ENCODE measurements at regions not wholly inside any gene's neighbourhood (a gene's known extent, or its start where the extent isn't known, plus 50 kb on each side); places are given as distances from the start of the nearest gene placed in this dataset.

DNA sequence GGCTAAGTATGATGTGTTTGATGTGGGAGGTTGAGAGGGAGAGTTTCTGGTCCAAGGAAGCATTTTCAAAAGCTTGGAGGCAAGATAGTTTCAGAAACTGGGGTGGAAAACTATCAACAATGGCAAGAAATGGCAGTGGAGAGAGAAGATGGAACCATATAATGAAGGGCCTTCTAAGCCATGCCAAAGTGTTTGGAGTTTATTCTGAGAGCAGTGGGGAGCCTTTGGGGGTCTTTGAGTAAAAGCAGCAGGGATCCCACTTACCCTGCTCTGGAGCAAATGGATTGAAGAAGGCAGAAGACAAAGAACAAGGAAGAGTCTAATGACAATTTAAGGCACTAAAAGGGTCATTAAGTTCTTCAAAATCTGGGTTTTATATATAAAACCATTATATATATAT lies 538.9 kb downstream of the UTRN start:
- Mint-ChIP-seq H3K27me3 (ENCODE audit: unreplicated experiment) (no peaks in the 10 kb centered on the region), H3K4me1 (ENCODE audit: low read depth, unreplicated experiment) (no peaks in the 10 kb centered on the region), H3K4me3 (ENCODE audit: unreplicated experiment) (no peak overlapping the region), H3K9me3 (ENCODE audit: unreplicated experiment) (no peaks in the 10 kb centered on the region), H3K36me3 (ENCODE audit: unreplicated experiment) (no peaks in the 10 kb centered on the region), H3K27ac (ENCODE audit: unreplicated experiment) (no peak overlapping the region)
- TF ChIP-seq, protein P1, sequence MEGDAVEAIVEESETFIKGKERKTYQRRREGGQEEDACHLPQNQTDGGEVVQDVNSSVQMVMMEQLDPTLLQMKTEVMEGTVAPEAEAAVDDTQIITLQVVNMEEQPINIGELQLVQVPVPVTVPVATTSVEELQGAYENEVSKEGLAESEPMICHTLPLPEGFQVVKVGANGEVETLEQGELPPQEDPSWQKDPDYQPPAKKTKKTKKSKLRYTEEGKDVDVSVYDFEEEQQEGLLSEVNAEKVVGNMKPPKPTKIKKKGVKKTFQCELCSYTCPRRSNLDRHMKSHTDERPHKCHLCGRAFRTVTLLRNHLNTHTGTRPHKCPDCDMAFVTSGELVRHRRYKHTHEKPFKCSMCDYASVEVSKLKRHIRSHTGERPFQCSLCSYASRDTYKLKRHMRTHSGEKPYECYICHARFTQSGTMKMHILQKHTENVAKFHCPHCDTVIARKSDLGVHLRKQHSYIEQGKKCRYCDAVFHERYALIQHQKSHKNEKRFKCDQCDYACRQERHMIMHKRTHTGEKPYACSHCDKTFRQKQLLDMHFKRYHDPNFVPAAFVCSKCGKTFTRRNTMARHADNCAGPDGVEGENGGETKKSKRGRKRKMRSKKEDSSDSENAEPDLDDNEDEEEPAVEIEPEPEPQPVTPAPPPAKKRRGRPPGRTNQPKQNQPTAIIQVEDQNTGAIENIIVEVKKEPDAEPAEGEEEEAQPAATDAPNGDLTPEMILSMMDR (IDR thresholded peaks at IDR 0.05; ENCODE audit: partially characterized antibody, unreplicated experiment): no peak
- no peak for DNase-seq

DNA sequence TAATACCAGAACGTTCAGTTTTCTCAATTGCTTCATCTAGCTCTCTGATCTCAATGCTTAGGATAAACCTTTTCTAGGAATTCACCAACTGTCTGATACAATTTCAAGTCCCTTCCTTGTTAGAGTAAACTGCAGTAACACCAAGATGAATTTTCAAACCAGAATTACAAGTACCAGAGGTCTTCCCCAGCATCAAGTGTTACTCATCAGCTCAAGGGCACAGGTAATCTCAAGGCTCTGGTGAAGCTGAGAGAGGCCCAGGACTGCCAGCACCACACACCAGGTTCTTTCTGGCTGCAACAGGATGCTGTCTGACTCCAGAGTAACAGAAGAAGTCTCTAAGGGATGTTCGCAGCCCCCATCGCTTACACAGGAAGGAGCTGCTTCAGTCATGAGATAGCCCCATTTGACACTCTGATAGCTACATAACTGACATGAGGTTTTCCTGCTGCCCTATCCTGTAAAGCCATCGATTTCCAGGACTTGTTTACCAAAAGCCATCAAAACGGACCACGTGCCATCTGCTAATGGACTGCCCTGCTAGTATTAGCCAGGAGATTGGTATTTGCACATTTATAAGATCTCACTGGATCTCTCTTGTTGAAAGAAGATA lies 549.4 kb downstream of the UTRN start:
- no peaks in the 10 kb centered on the region for H3K4me1 Mint-ChIP-seq (ENCODE audit: low read depth, unreplicated experiment)
- H3K27me3 Mint-ChIP-seq (ENCODE audit: unreplicated experiment): no peaks in the 10 kb centered on the region
- no peaks in the 10 kb centered on the region for H3K36me3 Mint-ChIP-seq (ENCODE audit: unreplicated experiment)
- no peak for DNase-seq
- peaks cover 2% of the 10 kb centered on the region for H3K9me3 Mint-ChIP-seq (ENCODE audit: unreplicated experiment)
- TF ChIP-seq, protein P1 (IDR thresholded peaks at IDR 0.05; ENCODE audit: partially characterized antibody, unreplicated experiment): no peak
- H3K4me3 Mint-ChIP-seq (ENCODE audit: unreplicated experiment): no peak overlapping the region
- H3K27ac Mint-ChIP-seq (ENCODE audit: unreplicated experiment): no peak overlapping the region

- no peak for DNase-seq
- Mint-ChIP-seq H3K27ac (ENCODE audit: unreplicated experiment) (no peak overlapping the region), H3K27me3 (ENCODE audit: unreplicated experiment) (no peaks in the 10 kb centered on the region), H3K4me3 (ENCODE audit: unreplicated experiment) (no peak overlapping the region), H3K36me3 (ENCODE audit: unreplicated experiment) (no peaks in the 10 kb centered on the region), H3K9me3 (ENCODE audit: unreplicated experiment) (peaks cover 2% of the 10 kb centered on the region), H3K4me1 (ENCODE audit: low read depth, unreplicated experiment) (no peaks in the 10 kb centered on the region)
- TF ChIP-seq, protein P1 (IDR thresholded peaks at IDR 0.05; ENCODE audit: partially characterized antibody, unreplicated experiment): no peak
Observed at GRCh38 chr6:144835322-144835973, 550.3 kb downstream of the UTRN start.

DNA sequence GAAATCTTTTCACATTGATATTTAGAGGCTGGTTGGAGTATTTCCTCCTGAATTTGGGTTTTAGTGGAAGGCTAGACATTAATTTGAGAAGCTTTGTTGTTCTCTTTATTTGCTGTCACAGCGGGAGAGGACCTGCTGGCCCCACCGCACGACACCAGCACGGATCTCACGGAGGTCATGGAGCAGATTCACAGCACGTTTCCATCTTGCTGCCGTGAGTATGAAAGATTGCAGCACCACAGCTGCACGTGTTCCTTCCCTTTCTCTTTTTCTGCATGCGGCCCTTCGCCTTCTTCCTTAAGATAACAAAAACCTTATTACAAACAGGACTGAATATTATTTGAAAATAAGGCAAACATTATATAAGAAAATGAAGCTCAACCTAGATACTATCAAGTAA lies 555.5 kb downstream of the UTRN start:
- no peak for DNase-seq
- Mint-ChIP-seq H3K4me1 (ENCODE audit: low read depth, unreplicated experiment) (peaks cover under 1% of the 10 kb centered on the region), H3K27me3 (ENCODE audit: unreplicated experiment) (no peaks in the 10 kb centered on the region), H3K9me3 (ENCODE audit: unreplicated experiment) (no peaks in the 10 kb centered on the region), H3K27ac (ENCODE audit: unreplicated experiment) (no peak overlapping the region), H3K36me3 (ENCODE audit: unreplicated experiment) (no peaks in the 10 kb centered on the region), H3K4me3 (ENCODE audit: unreplicated experiment) (no peak overlapping the region)
- TF ChIP-seq, protein P1 (IDR thresholded peaks at IDR 0.05; ENCODE audit: partially characterized antibody, unreplicated experiment): no peak

DNA sequence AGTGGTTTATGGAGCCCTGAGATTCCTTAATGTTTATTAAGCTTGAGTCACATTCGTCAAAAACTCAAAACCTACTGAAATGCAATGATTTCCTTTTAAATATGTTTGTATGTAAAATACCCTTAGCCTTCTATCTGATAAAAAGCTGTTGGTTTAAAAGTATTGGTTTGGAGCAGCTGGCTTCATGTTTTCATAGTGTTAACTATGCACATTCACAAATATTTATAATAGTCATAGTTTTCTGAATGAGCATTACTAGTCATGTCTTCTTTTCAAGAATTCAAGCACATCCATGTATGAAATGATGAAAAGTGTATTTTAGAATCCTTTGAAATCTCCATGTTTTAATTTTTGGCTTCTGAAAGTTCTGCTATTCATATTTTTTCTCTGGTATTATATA lies 558.6 kb downstream of the UTRN start:
- Mint-ChIP-seq H3K4me3 (ENCODE audit: unreplicated experiment) (no peak overlapping the region), H3K27ac (ENCODE audit: unreplicated experiment) (no peak overlapping the region), H3K9me3 (ENCODE audit: unreplicated experiment) (no peaks in the 10 kb centered on the region), H3K4me1 (ENCODE audit: low read depth, unreplicated experiment) (peaks cover 18% of the 10 kb centered on the region), H3K27me3 (ENCODE audit: unreplicated experiment) (no peaks in the 10 kb centered on the region), H3K36me3 (ENCODE audit: unreplicated experiment) (no peaks in the 10 kb centered on the region)
- TF ChIP-seq, protein P1 (IDR thresholded peaks at IDR 0.05; ENCODE audit: partially characterized antibody, unreplicated experiment): no peak
- no peak for DNase-seq
